ENCODE measurements at regions not wholly inside any gene's neighbourhood (a gene's known extent, or its start where the extent isn't known, plus 50 kb on each side); places are given as distances from the start of the nearest gene placed in this dataset.

- intact Hi-C loops (cut with micrococcal nuclease; ENCODE audit: unreplicated experiment) (no loop called here), in situ Hi-C loops (cut with HindIII; ENCODE audit: extremely low pct_ligation_motif_present, low pct_unique_long_range_greater_than_20kb) (no loop called here)
- no peak overlapping the region for H2AFZ ChIP-seq (ENCODE audit: low read length)
- no peak overlapping the region for H3K4me2 ChIP-seq (ENCODE audit: low read depth, low read length)
- H3K4me1 ChIP-seq (ENCODE audit: insufficient read depth, low read length): no peaks in the 10 kb centered on the region
- no peak for FAIRE-seq
- ChIA-PET POLR2A (no interaction called here), CTCF (ENCODE audit: low intra/inter-chr PET ratio, low total read pairs) (no interaction called here)
- no peaks in the 10 kb centered on the region for H3K79me2 ChIP-seq (ENCODE audit: insufficient read depth, low read length)
- no peak for ATAC-seq
- H3K9ac ChIP-seq (ENCODE audit: insufficient read depth, low read depth, low read length): no peak overlapping the region
- H3K9me3 ChIP-seq (ENCODE audit: low read length): no peaks in the 10 kb centered on the region
- DNase-seq (ENCODE audit: low spot score): no peak
- no peak overlapping the region for H3K27ac ChIP-seq (ENCODE audit: extremely low read length, insufficient read depth, low read length)
- H3K36me3 ChIP-seq (replicated peaks in 1 of 2; ENCODE audit: control insufficient read depth in 1 of 2, insufficient read depth in 2 of 2, low read length in 2 of 2): no peaks in the 10 kb centered on the region
- no peaks in the 10 kb centered on the region for H3K27me3 ChIP-seq (ENCODE audit: control insufficient read depth in 1 of 2, insufficient read depth in 2 of 2, low read length in 2 of 2)
- no TSS peak for BruUV-seq (replicated peaks)
- TF ChIP-seq, protein P1, sequence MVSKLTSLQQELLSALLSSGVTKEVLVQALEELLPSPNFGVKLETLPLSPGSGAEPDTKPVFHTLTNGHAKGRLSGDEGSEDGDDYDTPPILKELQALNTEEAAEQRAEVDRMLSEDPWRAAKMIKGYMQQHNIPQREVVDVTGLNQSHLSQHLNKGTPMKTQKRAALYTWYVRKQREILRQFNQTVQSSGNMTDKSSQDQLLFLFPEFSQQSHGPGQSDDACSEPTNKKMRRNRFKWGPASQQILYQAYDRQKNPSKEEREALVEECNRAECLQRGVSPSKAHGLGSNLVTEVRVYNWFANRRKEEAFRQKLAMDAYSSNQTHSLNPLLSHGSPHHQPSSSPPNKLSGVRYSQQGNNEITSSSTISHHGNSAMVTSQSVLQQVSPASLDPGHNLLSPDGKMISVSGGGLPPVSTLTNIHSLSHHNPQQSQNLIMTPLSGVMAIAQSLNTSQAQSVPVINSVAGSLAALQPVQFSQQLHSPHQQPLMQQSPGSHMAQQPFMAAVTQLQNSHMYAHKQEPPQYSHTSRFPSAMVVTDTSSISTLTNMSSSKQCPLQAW (CRISPR knock-in tag; IDR thresholded peaks at IDR 0.05): no peak
- TF ChIP-seq TOPORS (CRISPR knock-in tag; IDR thresholded peaks at IDR 0.05) (no peak), KLF15 (CRISPR knock-in tag; IDR thresholded peaks at IDR 0.05; ENCODE audit: borderline replicate concordance) (no peak), ZNF577 (CRISPR knock-in tag; IDR thresholded peaks at IDR 0.05; ENCODE audit: borderline replicate concordance, low read depth) (no peak), HNRNPUL1 (IDR thresholded peaks at IDR 0.05; ENCODE audit: low read depth, low read length) (no peak), ZNF282 (IDR thresholded peaks at IDR 0.05; ENCODE audit: partially characterized antibody) (no peak), ZNF317 (CRISPR knock-in tag; IDR thresholded peaks at IDR 0.05) (no peak), ZNF615 (CRISPR knock-in tag; IDR thresholded peaks at IDR 0.05; ENCODE audit: borderline replicate concordance) (no peak), ZBTB38 (CRISPR knock-in tag; IDR thresholded peaks at IDR 0.05) (no peak), TBL1XR1 (IDR thresholded peaks at IDR 0.05; ENCODE audit: borderline replicate concordance, low read length, partially characterized antibody) (no peak), ETV5 (CRISPR knock-in tag; IDR thresholded peaks at IDR 0.05; ENCODE audit: borderline replicate concordance) (no peak), MED1 (CRISPR knock-in tag; IDR thresholded peaks at IDR 0.05) (no peak), ZNF414 (CRISPR knock-in tag; IDR thresholded peaks at IDR 0.05) (no peak), TCF7L2 (IDR thresholded peaks at IDR 0.05; ENCODE audit: low read depth, low read length) (no peak), RNF2 (conservative IDR thresholded peaks at IDR 0.05; ENCODE audit: low read depth) (no peak), ZFP36L2 (CRISPR knock-in tag; IDR thresholded peaks at IDR 0.05) (no peak), MYC (CRISPR knock-in tag; IDR thresholded peaks at IDR 0.05; ENCODE audit: borderline replicate concordance) (no peak)
- TF ChIP-seq, protein P2, sequence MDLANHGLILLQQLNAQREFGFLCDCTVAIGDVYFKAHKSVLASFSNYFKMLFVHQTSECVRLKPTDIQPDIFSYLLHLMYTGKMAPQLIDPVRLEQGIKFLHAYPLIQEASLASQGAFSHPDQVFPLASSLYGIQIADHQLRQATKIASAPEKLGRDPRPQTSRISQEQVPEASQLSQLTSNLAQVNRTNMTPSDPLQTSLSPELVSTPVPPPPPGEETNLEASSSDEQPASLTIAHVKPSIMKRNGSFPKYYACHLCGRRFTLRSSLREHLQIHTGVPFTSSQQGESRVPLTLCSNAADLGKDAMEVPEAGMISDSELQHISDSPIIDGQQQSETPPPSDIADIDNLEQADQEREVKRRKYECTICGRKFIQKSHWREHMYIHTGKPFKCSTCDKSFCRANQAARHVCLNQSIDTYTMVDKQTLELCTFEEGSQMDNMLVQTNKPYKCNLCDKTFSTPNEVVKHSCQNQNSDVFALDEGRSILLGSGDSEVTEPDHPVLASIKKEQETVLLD (CRISPR knock-in tag; IDR thresholded peaks at IDR 0.05; ENCODE audit: low read depth): no peak
- TF ChIP-seq, protein P3, sequence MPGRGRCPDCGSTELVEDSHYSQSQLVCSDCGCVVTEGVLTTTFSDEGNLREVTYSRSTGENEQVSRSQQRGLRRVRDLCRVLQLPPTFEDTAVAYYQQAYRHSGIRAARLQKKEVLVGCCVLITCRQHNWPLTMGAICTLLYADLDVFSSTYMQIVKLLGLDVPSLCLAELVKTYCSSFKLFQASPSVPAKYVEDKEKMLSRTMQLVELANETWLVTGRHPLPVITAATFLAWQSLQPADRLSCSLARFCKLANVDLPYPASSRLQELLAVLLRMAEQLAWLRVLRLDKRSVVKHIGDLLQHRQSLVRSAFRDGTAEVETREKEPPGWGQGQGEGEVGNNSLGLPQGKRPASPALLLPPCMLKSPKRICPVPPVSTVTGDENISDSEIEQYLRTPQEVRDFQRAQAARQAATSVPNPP (CRISPR knock-in tag; IDR thresholded peaks at IDR 0.05): no peak
- 0% methylated on average over 1 of the region's 1 CpG for WGBS (ENCODE audit: low lambda C conversion rate)
- H3K4me3 ChIP-seq (replicated peaks in 1 of 3; ENCODE audit: insufficient read depth in 1 of 3, low read depth in 2 of 3, low read length in 3 of 3): no peak overlapping the region
- H4K20me1 ChIP-seq (ENCODE audit: insufficient read depth, low read length): no peaks in the 10 kb centered on the region
These were observed 51.7 kb upstream of the SATB2 start for GRCh38 chr2:199509403-199509802.
